ENCODE measurements at regions not wholly inside any gene's neighbourhood (a gene's known extent, or its start where the extent isn't known, plus 50 kb on each side); places are given as distances from the start of the nearest gene placed in this dataset.

DNA sequence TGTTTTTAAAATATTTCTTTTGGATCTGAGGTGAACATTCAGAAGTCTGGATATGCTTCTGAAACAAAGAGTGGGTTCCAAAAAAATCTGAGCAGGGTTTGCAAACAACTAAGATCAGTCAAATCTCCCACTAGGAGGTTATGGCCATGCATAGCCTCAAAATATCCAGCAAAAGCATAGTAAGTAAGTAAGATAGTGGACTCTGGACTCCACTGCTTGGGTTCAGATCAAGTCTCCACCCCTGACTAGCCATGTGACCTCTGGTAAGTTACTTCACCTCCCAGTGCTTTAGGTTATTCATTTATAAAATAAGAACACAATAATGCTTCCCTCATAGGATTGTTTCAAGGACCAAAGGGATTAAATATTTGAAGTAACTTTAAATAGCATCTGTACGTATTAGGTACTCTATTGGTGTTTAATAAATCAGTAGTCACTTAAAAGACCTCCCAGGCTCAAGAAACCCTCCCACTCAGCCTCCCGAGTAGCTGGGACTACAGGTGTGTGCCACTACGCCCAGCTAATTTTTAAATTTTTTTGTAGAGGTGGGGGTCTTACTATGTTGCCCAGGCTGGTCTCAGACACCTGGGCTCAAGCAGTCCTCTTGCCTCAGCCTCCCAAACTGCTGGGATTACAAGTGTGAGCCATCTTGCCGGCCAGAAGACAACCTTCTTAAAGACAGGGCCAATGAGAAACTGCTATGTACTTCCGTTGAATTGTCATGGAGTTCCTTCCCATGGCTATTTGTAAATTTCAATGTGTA lies 95.7 kb upstream of the SOX5 start:
- TF ChIP-seq, protein P1, sequence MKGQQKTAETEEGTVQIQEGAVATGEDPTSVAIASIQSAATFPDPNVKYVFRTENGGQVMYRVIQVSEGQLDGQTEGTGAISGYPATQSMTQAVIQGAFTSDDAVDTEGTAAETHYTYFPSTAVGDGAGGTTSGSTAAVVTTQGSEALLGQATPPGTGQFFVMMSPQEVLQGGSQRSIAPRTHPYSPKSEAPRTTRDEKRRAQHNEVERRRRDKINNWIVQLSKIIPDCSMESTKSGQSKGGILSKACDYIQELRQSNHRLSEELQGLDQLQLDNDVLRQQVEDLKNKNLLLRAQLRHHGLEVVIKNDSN (IDR thresholded peaks at IDR 0.05), result no peak
- TF ChIP-seq YY1 (IDR thresholded peaks at IDR 0.05; ENCODE audit: low read depth) (no peak), CEBPB (IDR thresholded peaks at IDR 0.05) (no peak)

DNA sequence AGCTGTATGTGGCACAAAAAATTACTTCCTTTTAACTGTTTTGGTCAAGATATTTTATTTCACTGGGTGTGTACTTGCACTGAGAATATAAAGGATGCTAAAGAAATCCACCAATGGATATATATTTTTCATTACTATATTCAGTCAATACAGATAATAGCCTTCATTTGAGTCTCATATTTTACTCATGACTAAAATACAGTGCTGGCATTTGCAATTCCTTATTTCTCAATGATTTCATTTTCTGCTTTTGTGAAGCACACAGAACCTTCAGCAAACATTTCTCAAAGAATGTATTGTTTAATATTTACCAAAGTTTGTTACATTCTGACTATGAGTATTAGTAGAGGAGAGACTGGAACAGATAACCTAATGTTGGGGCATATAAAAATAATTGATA lies 93.2 kb upstream of the SOX5 start:
- TF ChIP-seq ZBTB7A (IDR thresholded peaks at IDR 0.05; ENCODE audit: low read depth), result no peak
- TF ChIP-seq, protein P2, sequence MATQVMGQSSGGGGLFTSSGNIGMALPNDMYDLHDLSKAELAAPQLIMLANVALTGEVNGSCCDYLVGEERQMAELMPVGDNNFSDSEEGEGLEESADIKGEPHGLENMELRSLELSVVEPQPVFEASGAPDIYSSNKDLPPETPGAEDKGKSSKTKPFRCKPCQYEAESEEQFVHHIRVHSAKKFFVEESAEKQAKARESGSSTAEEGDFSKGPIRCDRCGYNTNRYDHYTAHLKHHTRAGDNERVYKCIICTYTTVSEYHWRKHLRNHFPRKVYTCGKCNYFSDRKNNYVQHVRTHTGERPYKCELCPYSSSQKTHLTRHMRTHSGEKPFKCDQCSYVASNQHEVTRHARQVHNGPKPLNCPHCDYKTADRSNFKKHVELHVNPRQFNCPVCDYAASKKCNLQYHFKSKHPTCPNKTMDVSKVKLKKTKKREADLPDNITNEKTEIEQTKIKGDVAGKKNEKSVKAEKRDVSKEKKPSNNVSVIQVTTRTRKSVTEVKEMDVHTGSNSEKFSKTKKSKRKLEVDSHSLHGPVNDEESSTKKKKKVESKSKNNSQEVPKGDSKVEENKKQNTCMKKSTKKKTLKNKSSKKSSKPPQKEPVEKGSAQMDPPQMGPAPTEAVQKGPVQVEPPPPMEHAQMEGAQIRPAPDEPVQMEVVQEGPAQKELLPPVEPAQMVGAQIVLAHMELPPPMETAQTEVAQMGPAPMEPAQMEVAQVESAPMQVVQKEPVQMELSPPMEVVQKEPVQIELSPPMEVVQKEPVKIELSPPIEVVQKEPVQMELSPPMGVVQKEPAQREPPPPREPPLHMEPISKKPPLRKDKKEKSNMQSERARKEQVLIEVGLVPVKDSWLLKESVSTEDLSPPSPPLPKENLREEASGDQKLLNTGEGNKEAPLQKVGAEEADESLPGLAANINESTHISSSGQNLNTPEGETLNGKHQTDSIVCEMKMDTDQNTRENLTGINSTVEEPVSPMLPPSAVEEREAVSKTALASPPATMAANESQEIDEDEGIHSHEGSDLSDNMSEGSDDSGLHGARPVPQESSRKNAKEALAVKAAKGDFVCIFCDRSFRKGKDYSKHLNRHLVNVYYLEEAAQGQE (IDR thresholded peaks at IDR 0.05; ENCODE audit: low read depth), result no peak
- no peak for TF ChIP-seq YY1 (IDR thresholded peaks at IDR 0.05; ENCODE audit: low read depth)

DNA sequence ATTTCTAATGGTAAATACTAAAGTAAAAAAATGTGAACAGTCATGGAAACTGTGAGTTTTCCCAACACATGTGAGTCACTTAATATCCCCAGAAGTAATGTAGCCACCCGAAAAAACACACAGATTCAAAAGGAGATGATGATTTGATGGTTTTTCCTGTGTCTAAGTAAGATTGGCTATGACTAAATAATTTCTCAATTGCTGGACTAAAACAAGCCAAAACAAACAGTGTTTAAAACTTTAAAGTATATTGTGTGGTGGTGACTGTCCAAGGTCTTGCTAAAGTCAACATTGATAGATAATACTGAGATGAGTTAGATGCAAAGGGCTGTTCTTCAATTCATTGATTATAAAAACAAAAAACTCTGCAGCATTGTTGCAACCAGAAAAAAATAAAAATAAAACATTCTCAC lies 89.6 kb upstream of the SOX5 start:
- TF ChIP-seq CEBPB (IDR thresholded peaks at IDR 0.05) (no peak), TCF12 (IDR thresholded peaks at IDR 0.05; ENCODE audit: low read depth) (no peak), YY1 (IDR thresholded peaks at IDR 0.05; ENCODE audit: low read depth) (no peak)
- TF ChIP-seq, protein P2 (IDR thresholded peaks at IDR 0.05; ENCODE audit: low read depth), result no peak

DNA sequence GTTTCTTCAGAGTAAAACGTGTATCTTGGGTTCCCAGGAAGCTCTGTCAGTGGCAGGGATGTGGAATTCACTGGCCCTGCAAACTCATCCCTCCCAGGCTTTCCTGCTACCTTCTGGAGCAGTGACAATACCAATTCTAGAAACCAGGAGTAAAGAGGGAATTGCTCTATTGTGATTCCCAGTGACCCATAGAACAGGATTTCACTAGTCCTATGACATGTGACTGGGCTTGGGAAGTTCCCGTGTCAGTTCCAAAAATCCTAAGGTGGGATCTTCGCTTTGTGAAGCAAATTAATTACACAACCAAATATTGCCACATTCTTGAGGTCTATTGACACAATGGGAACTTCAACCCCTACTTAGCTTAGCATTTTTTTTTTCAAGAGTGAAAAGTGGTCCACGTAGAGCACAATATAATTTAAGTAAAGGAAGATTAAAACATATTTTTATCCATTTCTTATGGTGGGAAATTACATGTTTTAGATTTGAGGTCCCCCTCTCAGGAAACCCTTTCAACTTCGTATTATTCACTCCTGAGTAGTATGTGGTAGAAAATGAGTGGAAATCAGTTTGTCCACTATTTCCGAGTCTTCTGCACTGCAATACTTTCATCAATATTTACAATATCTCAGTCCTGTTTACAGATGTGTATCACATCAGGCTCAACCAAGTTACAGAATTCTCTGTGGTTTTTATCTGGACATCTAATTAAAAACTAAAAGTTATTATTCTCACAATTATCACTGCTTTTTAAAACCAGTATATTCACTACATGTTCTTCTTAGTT lies 88.9 kb upstream of the SOX5 start:
- no peak for TF ChIP-seq CEBPB (IDR thresholded peaks at IDR 0.05)
- TF ChIP-seq CREB1 (IDR thresholded peaks at IDR 0.05; ENCODE audit: low read depth), result no peak

DNA sequence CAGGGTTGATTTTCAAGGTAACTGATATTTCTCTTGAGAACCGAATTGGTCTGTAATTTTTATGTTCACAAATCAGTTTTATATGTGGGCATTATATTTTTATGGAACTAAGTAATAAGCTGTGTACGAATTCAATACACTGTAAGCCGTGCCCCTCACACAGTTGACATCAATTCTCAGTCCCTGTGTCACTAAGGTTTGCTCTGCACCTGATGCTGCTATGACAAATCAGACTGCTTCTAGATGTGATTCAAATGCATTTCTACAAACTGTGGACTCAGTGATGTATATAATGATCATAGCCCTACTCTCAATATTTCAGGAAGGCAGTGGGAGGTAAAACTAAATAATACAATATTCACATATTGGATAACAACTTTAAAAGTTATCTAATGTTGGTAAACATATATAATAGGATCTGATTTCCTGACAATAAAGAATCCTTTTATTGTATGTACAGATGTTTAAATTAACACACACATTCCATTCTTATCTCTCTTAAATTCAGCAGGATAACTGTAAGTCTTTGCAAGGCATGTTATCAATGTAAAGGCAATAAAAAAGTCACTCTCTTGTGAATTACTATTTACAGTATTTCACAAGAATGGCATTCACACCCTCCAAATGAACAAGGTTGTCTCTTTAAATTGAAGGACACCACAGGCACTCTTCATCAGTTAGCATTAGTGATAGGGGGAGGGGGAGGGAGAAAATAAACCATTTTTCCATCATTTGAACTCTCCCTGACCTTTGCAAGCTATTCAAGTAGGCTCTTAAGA lies 87.2 kb upstream of the SOX5 start:
- TF ChIP-seq ZBTB7A (IDR thresholded peaks at IDR 0.05; ENCODE audit: low read depth) (no peak), YY1 (IDR thresholded peaks at IDR 0.05; ENCODE audit: low read depth) (no peak), FOXM1 (IDR thresholded peaks at IDR 0.05; ENCODE audit: borderline replicate concordance, low read depth) (no peak), TEAD4 (IDR thresholded peaks at IDR 0.05) (no peak), NFIC (IDR thresholded peaks at IDR 0.05) (no peak), TCF12 (IDR thresholded peaks at IDR 0.05; ENCODE audit: low read depth) (no peak), CEBPB (IDR thresholded peaks at IDR 0.05) (no peak), TAF1 (IDR thresholded peaks at IDR 0.05; ENCODE audit: low read depth) (no peak), EP300 (IDR thresholded peaks at IDR 0.05; ENCODE audit: borderline replicate concordance) (no peak), RAD21 (IDR thresholded peaks at IDR 0.05; ENCODE audit: low read depth) (no peak), EGR1 (IDR thresholded peaks at IDR 0.05) (no peak), CREB1 (IDR thresholded peaks at IDR 0.05; ENCODE audit: low read depth) (no peak)
- TF ChIP-seq, protein P3, sequence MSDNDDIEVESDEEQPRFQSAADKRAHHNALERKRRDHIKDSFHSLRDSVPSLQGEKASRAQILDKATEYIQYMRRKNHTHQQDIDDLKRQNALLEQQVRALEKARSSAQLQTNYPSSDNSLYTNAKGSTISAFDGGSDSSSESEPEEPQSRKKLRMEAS (IDR thresholded peaks at IDR 0.05), result no peak
- TF ChIP-seq, protein P1 (IDR thresholded peaks at IDR 0.05), result no peak

DNA sequence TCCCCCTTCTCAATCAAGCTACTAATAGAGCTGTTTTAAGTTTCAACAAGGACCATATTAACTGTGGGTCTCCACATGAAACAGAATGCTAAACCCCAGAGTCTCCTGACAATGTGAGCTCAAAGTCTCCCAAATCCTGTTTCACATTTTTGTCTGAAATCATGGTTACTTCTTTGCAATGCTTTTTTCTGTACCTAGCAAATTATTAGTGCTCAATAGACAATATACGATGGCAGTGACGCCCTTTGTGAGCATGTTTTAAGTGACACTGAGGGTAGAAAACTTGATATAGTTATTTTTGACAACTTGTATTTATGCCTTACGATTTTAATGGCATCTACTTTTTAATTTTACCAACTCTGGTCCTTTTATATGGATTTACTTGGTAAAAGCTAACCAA lies 85.4 kb upstream of the SOX5 start:
- TF ChIP-seq TEAD4 (IDR thresholded peaks at IDR 0.05) (no peak), FOXM1 (IDR thresholded peaks at IDR 0.05; ENCODE audit: borderline replicate concordance, low read depth) (no peak), EP300 (IDR thresholded peaks at IDR 0.05; ENCODE audit: borderline replicate concordance) (no peak), TAF1 (IDR thresholded peaks at IDR 0.05; ENCODE audit: low read depth) (no peak), TCF12 (IDR thresholded peaks at IDR 0.05; ENCODE audit: low read depth) (no peak), ZBTB7A (IDR thresholded peaks at IDR 0.05; ENCODE audit: low read depth) (no peak), YY1 (IDR thresholded peaks at IDR 0.05; ENCODE audit: low read depth) (no peak), CREB1 (IDR thresholded peaks at IDR 0.05; ENCODE audit: low read depth) (no peak), RAD21 (IDR thresholded peaks at IDR 0.05; ENCODE audit: low read depth) (no peak), CEBPB (IDR thresholded peaks at IDR 0.05) (no peak), NFIC (IDR thresholded peaks at IDR 0.05) (no peak), EGR1 (IDR thresholded peaks at IDR 0.05) (no peak)
- TF ChIP-seq, protein P3 (IDR thresholded peaks at IDR 0.05), result no peak
- TF ChIP-seq, protein P2 (IDR thresholded peaks at IDR 0.05; ENCODE audit: low read depth), result no peak
- TF ChIP-seq, protein P1 (IDR thresholded peaks at IDR 0.05), result no peak

All from Ishikawa (cell line).